HG02938 (cell line): ENCODE measurements at regions not wholly inside any gene's neighbourhood (a gene's known extent, or its start where the extent isn't known, plus 50 kb on each side); places are given as distances from the start of the nearest gene placed in this dataset.
"Not testable (repeated sequence)": the region's sequence is repeated elsewhere in the genome, so short reads cannot be mapped to it uniquely, and the experiment has no call there.

ENCODE experiments used
- ATAC-seq: cut with Tn5 transposase; IDR thresholded peaks from one replicate; pipeline ENCODE4 v1.9.1; 2021; ENCODE audit warnings: mild to moderate bottlenecking, moderate library complexity; ENCODE audit not compliant: unreplicated experiment

- ATAC-seq: no peak
Observed at GRCh38 chr4:187059021-187059420, 335.4 kb upstream of the FAT1 start.

- no peak for ATAC-seq
Observed at GRCh38 chr4:187059895-187060294, 336.2 kb upstream of the FAT1 start.

- ATAC-seq: no peak
Observed at GRCh38 chr4:187060551-187060950, 336.9 kb upstream of the FAT1 start.

GRCh38 chr4:187063251-187063650 is 339.6 kb upstream of the FAT1 start:
- no peak for ATAC-seq

- no peak for ATAC-seq
Observed at GRCh38 chr4:187064033-187064432, 340.4 kb upstream of the FAT1 start.

- ATAC-seq: no peak
Observed at GRCh38 chr4:187065396-187065795, 341.7 kb upstream of the FAT1 start.

GRCh38 chr4:187065806-187066205 is 342.1 kb upstream of the FAT1 start:
- ATAC-seq: no peak

- no peak for ATAC-seq
Observed at GRCh38 chr4:187069398-187069797, 345.7 kb upstream of the FAT1 start.

- no peak for ATAC-seq
Observed at GRCh38 chr4:187070158-187070557, 346.5 kb upstream of the FAT1 start.

- no peak for ATAC-seq
Observed at GRCh38 chr4:187070740-187071139, 347.1 kb upstream of the FAT1 start.

- no peak for ATAC-seq
Observed at GRCh38 chr4:187071946-187072600, 348.4 kb upstream of the FAT1 start.

GRCh38 chr4:187073820-187074219 is 350.2 kb upstream of the FAT1 start:
- no peak for ATAC-seq

GRCh38 chr4:187075514-187075913 is 351.9 kb upstream of the FAT1 start:
- ATAC-seq: no peak

GRCh38 chr4:187077744-187078401 is 354.2 kb upstream of the FAT1 start:
- no peak for ATAC-seq

- ATAC-seq: no peak
Observed at GRCh38 chr4:187084701-187085100, 361.0 kb upstream of the FAT1 start.

GRCh38 chr4:187085339-187085738 is 361.7 kb upstream of the FAT1 start:
- ATAC-seq: no peak

GRCh38 chr4:187086151-187086550 is 362.5 kb upstream of the FAT1 start:
- no peak for ATAC-seq

GRCh38 chr4:187088070-187088799 is 364.6 kb upstream of the FAT1 start:
- ATAC-seq: no peak

- no peak for ATAC-seq
Observed at GRCh38 chr4:187090401-187090800, 366.7 kb upstream of the FAT1 start.

GRCh38 chr4:187090832-187091231 is 367.2 kb upstream of the FAT1 start:
- not testable (repeated sequence) for ATAC-seq

GRCh38 chr4:187094144-187094543 is 370.5 kb upstream of the FAT1 start:
- ATAC-seq: no peak

- ATAC-seq: no peak
Observed at GRCh38 chr4:187098429-187098828, 374.8 kb upstream of the FAT1 start.
